GM23338 (cell line): ENCODE measurements at regions not wholly inside any gene's neighbourhood (a gene's known extent, or its start where the extent isn't known, plus 50 kb on each side); places are given as distances from the start of the nearest gene placed in this dataset.

Experiments used
- ATAC-seq: fragments of 200-7000 bp; cut with Tn5 transposase; 3 replicates; pipeline ENCODE4 v1.9.1; 2020
- DNase-seq: peaks from one replicate; pipeline ENCODE4 v3.0.0-alpha.2; 2015; ENCODE audit warnings: low spot score
- H2AFZ ChIP-seq: fragments of 200-600 bp; sonication (generic); 2 replicates; pipeline ENCODE4 v1.8.0; 2016; ENCODE audit warnings: antibody characterized with exemption, mild to moderate bottlenecking, moderate library complexity
- H3F3A ChIP-seq: fragments of 200-600 bp; sonication (generic); replicated peaks from 2 replicates; pipeline ENCODE4 v1.8.0; 2017; ENCODE audit warnings: antibody characterized with exemption, mixed run types, low read depth
- H3K27ac ChIP-seq: fragments of 200-600 bp; sonication (generic); 2 replicates; pipeline ENCODE4 v1.6.1; 2016; ENCODE audit warnings: low read depth
- H3K27me3 ChIP-seq: fragments of 200-600 bp; sonication (generic); 2 replicates; pipeline ENCODE4 v1.8.0; 2016; ENCODE audit warnings: mild to moderate bottlenecking, mixed run types, moderate library complexity; ENCODE audit not compliant: insufficient read depth
- H3K36me3 ChIP-seq: fragments of 200-600 bp; sonication (generic); 2 replicates; pipeline ENCODE4 v1.8.0; 2016; ENCODE audit warnings: mild to moderate bottlenecking; ENCODE audit not compliant: insufficient read depth
- H3K4me1 ChIP-seq: fragments of 200-600 bp; sonication (generic); 2 replicates; pipeline ENCODE4 v1.8.0; 2016; ENCODE audit warnings: mild to moderate bottlenecking, moderate library complexity; ENCODE audit not compliant: insufficient read depth
- H3K4me2 ChIP-seq: fragments of 200-600 bp; sonication (generic); 2 replicates; pipeline ENCODE4 v1.7.1; 2017; ENCODE audit warnings: mixed run types
- H3K4me3 ChIP-seq: fragments of 200-600 bp; sonication (generic); 2 replicates; pipeline ENCODE4 v1.6.1; 2016; ENCODE audit warnings: mixed run types
- H3K79me2 ChIP-seq: fragments of 200-600 bp; sonication (generic); replicated peaks from 2 replicates; pipeline ENCODE4 v1.8.0; 2017; ENCODE audit warnings: mild to moderate bottlenecking; ENCODE audit not compliant: insufficient read depth
- H3K9me2 ChIP-seq: fragments of 200-600 bp; sonication (generic); 2 replicates; pipeline ENCODE4 v1.8.0; 2017; ENCODE audit not compliant: insufficient read depth
- H4K20me1 ChIP-seq: fragments of 200-600 bp; sonication (generic); replicated peaks from 2 replicates; pipeline ENCODE4 v1.8.0; 2017; ENCODE audit warnings: mild to moderate bottlenecking; ENCODE audit not compliant: insufficient read depth
- H3K27ac Mint-ChIP-seq: 2 replicates; pipeline ENCODE4 v1.8.0; 2020; ENCODE audit warnings: inconsistent platforms, mild to moderate bottlenecking, moderate library complexity, mixed read lengths
- H3K27me3 Mint-ChIP-seq: 3 replicates; pipeline ENCODE4 v1.8.0; 2022; ENCODE audit warnings: low read depth, mild to moderate bottlenecking, moderate library complexity, mixed read lengths, inconsistent platforms; ENCODE audit not compliant: insufficient read depth, poor library complexity
- H3K36me3 Mint-ChIP-seq: 3 replicates; pipeline ENCODE4 v1.8.0; 2021; ENCODE audit warnings: low read depth, mild to moderate bottlenecking, inconsistent platforms, moderate library complexity, mixed read lengths
- H3K4me1 Mint-ChIP-seq: 3 replicates; pipeline ENCODE4 v1.8.0; 2020; ENCODE audit warnings: mild to moderate bottlenecking, inconsistent platforms, mixed read lengths
- H3K4me3 Mint-ChIP-seq: 3 replicates; pipeline ENCODE4 v1.8.0; 2021; ENCODE audit warnings: moderate library complexity, mild to moderate bottlenecking, inconsistent platforms, mixed read lengths
- H3K9me3 Mint-ChIP-seq: 3 replicates; pipeline ENCODE4 v1.8.0; 2020; ENCODE audit warnings: moderate library complexity, mild to moderate bottlenecking, inconsistent platforms, mixed read lengths
- CREB1 ChIP-seq: fragments of 250-450 bp; sonication (Bioruptor Pico); IDR thresholded peaks from 2 replicates; pipeline ENCODE4 v1.5.0; 2020; ENCODE audit warnings: low read depth, mild to moderate bottlenecking, moderate library complexity
- EZH2 ChIP-seq: fragments of 200-600 bp; sonication (generic); IDR thresholded peaks from one replicate; pipeline ENCODE4 v1.8.0; 2017; ENCODE audit warnings: antibody characterized with exemption, mild to moderate bottlenecking, low read depth; ENCODE audit not compliant: unreplicated experiment
- EZH2phosphoT487 ChIP-seq: fragments of 200-600 bp; sonication (generic); IDR thresholded peaks from one replicate; pipeline ENCODE4 v1.8.1; 2018; ENCODE audit warnings: antibody characterized with exemption; ENCODE audit not compliant: unreplicated experiment
- ZNF114 ChIP-seq: fragments of 250-450 bp; sonication (Bioruptor Pico); IDR thresholded peaks from 2 replicates; pipeline ENCODE4 v1.5.0; 2020; ENCODE audit warnings: mild to moderate bottlenecking, moderate library complexity
- ZNF331 ChIP-seq: fragments of 250-450 bp; sonication (Bioruptor Pico); IDR thresholded peaks from 2 replicates; pipeline ENCODE4 v1.5.0; 2020; ENCODE audit warnings: low read depth, mild to moderate bottlenecking, moderate library complexity
- ZNF462 ChIP-seq: fragments of 250-450 bp; sonication (Bioruptor Pico); IDR thresholded peaks from 2 replicates; pipeline ENCODE4 v1.5.0; 2020; ENCODE audit warnings: mild to moderate bottlenecking, moderate library complexity
- TF ChIP-seq, protein P1 (sequence below): IDR thresholded peaks from 2 replicates; pipeline ENCODE4 v1.6.1; 2016; ENCODE audit warnings: antibody characterized with exemption

- no peak for TF ChIP-seq ZNF462
- TF ChIP-seq EZH2phosphoT487 = no peak
- no peak for TF ChIP-seq CREB1 (CRISPR knock-in tag)
- TF ChIP-seq ZNF331 = no peak
- no peak for TF ChIP-seq ZNF114 (CRISPR knock-in tag)
- TF ChIP-seq, protein P1, sequence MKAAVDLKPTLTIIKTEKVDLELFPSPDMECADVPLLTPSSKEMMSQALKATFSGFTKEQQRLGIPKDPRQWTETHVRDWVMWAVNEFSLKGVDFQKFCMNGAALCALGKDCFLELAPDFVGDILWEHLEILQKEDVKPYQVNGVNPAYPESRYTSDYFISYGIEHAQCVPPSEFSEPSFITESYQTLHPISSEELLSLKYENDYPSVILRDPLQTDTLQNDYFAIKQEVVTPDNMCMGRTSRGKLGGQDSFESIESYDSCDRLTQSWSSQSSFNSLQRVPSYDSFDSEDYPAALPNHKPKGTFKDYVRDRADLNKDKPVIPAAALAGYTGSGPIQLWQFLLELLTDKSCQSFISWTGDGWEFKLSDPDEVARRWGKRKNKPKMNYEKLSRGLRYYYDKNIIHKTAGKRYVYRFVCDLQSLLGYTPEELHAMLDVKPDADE = no peak
Observed at GRCh38 chr3:178270838-178271237, 265.4 kb upstream of the KCNMB2 start (continued).

GRCh38 chr3:178271740-178272387, 264.4 kb upstream of the KCNMB2 start:
- Histone ChIP-seq H3K4me2 (no peak overlapping the region), H3K27me3 (no peaks in the 10 kb centered on the region), H3K4me3 (no peak overlapping the region), H3K27ac (no peak overlapping the region), H4K20me1 (no peaks in the 10 kb centered on the region), H3K79me2 (no peaks in the 10 kb centered on the region), H3K4me1 (no peaks in the 10 kb centered on the region), H3K9me2 (0 out of 2 replicates have a peak, but pooled peaks cover 3% of the 10 kb centered on the region), H3F3A (no peaks in the 10 kb centered on the region), H3K36me3 (no peaks in the 10 kb centered on the region), H2AFZ (no peak overlapping the region)
- Mint-ChIP-seq H3K4me3 (no peak overlapping the region), H3K27me3 (no peaks in the 10 kb centered on the region), H3K27ac (no peak overlapping the region), H3K9me3 (no peaks in the 10 kb centered on the region), H3K36me3 (no peaks in the 10 kb centered on the region), H3K4me1 (peaks cover 6% of the 10 kb centered on the region; the same call in 2 of the 3 replicates)
- ATAC-seq = no peak
- no peak for DNase-seq
- TF ChIP-seq ZNF462 (no peak), ZNF331 (no peak), EZH2 (no peak), ZNF114 (CRISPR knock-in tag) (no peak)
